ENCODE measurements at regions not wholly inside any gene's neighbourhood (a gene's known extent, or its start where the extent isn't known, plus 50 kb on each side); places are given as distances from the start of the nearest gene placed in this dataset.

DNA sequence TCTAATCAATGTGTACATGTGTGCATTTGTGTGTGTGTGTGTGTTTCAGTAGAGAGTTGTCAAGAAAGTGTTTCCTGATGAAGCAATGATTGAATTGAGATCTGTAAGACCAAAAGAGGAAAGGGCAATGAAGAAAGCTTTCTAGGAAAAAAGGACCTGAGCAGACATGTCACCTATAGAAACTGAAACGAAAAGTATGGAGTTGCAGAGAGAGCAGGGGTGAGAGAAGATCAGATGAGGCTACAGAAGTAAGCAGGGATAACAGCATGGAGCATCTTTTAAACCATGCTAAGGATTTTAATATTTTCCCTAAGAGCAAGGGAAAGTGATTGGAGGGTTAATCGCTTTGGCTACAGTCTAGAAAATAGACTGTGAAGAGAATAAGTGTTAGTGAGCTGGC lies 1459.4 kb upstream of the TENM4 start:
- intact Hi-C loops (cut with DNase I; ENCODE audit: low total_unique reads), result no loop called here
- TF ChIP-seq, protein P1, sequence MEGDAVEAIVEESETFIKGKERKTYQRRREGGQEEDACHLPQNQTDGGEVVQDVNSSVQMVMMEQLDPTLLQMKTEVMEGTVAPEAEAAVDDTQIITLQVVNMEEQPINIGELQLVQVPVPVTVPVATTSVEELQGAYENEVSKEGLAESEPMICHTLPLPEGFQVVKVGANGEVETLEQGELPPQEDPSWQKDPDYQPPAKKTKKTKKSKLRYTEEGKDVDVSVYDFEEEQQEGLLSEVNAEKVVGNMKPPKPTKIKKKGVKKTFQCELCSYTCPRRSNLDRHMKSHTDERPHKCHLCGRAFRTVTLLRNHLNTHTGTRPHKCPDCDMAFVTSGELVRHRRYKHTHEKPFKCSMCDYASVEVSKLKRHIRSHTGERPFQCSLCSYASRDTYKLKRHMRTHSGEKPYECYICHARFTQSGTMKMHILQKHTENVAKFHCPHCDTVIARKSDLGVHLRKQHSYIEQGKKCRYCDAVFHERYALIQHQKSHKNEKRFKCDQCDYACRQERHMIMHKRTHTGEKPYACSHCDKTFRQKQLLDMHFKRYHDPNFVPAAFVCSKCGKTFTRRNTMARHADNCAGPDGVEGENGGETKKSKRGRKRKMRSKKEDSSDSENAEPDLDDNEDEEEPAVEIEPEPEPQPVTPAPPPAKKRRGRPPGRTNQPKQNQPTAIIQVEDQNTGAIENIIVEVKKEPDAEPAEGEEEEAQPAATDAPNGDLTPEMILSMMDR (IDR thresholded peaks at IDR 0.05), result no peak
- DNase-seq, result no peak

DNA sequence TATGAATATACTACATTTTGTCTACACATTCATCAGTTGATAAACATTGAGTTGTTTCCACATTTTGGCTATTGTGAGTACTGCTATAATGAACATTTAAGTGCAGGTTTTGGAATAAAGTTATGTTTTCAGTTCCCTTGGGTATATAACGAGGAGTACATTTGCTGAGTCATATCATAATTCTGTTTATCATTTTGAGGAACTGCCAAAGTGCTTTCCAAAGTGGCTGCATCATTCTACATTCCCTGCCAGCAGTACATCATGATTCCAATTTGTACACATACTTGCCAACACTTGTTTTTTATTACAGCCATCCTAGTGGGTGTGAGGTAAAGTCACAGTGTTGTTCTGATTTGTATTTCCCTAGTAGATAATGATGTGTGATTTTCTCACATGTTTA lies 1458.6 kb upstream of the TENM4 start:
- H3K4me1 ChIP-seq, result no peaks in the 10 kb centered on the region
- no peak for DNase-seq
- H3K4me3 ChIP-seq, result no peak overlapping the region
- H3K36me3 ChIP-seq, result no peaks in the 10 kb centered on the region
- H3K9me3 ChIP-seq, result no peaks in the 10 kb centered on the region
- H3K27ac ChIP-seq, result no peak overlapping the region
- TF ChIP-seq, protein P1 (IDR thresholded peaks at IDR 0.05), result no peak
- H3K27me3 ChIP-seq, result no peaks in the 10 kb centered on the region
- intact Hi-C loops (cut with DNase I; ENCODE audit: low total_unique reads), result no loop called here

More for the DNA sequence above, 1459.4 kb upstream of the TENM4 start:
- no peaks in the 10 kb centered on the region for H3K4me1 ChIP-seq
- H3K36me3 ChIP-seq, result no peaks in the 10 kb centered on the region
- no peaks in the 10 kb centered on the region for H3K27me3 ChIP-seq
- no peak overlapping the region for H3K4me3 ChIP-seq
- no peaks in the 10 kb centered on the region for H3K9me3 ChIP-seq
- no peak overlapping the region for H3K27ac ChIP-seq

DNA sequence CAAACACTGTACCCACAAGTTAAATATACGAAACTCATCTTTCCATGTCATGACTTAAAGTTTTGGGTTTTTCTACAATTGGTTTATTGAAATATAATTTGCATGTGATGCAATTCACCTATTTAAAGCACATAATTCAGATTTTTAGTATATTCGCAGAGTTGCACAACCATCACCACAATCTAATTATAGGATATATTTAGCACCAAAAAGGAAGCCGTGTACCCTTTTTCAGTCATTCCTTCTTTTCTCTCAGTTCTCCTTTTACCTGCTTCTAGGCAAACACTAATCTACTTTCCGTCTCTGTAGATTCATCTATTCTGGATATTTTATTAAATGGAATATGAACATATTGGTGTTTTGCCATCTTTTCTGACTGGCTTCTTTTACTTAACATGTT lies 1458.1 kb upstream of the TENM4 start:
- TF ChIP-seq, protein P1 (IDR thresholded peaks at IDR 0.05), result no peak
- Histone ChIP-seq H3K27ac (no peak overlapping the region), H3K4me1 (no peaks in the 10 kb centered on the region), H3K27me3 (no peaks in the 10 kb centered on the region), H3K4me3 (no peak overlapping the region), H3K36me3 (no peaks in the 10 kb centered on the region), H3K9me3 (no peaks in the 10 kb centered on the region)
- intact Hi-C loops (cut with DNase I; ENCODE audit: low total_unique reads), result no loop called here
- no peak for DNase-seq

DNA sequence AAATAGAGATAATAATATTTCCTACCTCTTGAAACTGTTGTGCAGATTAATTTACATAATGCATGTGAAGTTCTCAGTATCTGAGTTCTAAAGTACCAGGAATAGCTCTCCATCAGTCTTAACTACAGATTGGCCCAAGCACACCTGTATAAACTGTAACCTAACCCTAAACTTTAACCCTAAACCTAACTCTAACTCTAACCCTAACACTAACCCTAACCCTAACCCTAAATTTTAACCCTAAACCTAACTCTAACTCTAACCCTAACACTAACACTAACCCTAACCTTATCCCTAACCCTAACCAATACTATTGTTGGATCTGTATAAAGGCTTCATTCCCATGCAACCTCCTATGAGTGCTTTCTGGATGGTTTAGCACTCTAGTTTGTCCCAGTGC lies 1445.9 kb upstream of the TENM4 start:
- Histone ChIP-seq H3K27me3 (no peaks in the 10 kb centered on the region), H3K36me3 (no peaks in the 10 kb centered on the region), H3K9me3 (no peaks in the 10 kb centered on the region), H3K4me1 (no peaks in the 10 kb centered on the region), H3K4me3 (no peak overlapping the region), H3K27ac (no peak overlapping the region)
- TF ChIP-seq, protein P1 (IDR thresholded peaks at IDR 0.05), result no peak
- intact Hi-C loops (cut with DNase I; ENCODE audit: low total_unique reads), result no loop called here
- DNase-seq, result no peak

DNA sequence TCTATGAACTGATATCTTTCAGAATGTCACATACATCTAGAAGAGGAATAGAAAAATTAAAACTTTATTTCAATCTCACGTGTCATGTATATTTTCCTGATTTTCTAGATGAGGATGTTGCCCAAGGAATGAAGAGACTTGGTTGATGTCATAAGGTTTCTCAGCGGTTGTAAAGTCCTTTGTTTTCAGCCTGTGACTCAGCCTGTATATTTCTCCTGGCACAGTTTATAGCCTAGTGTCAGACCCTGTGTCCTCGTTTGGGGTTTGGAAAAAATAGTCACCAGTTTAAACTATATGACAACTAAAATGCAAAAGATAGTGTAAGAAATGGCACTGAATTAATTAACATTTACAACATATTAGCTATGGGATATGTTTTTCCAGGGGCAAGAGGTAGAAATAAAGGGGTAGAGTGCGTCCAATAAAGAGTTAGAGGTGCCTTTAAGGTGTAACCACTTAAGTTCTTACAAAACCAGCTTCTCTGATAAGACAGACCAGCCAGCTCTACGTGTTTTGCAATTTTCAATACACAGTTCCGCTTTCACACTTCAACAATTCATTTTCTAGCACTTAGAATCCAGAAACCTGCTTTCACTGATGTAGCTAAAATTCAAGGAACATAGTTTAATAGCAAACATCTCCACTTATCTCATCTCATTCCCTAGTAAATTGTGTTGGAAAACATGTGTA lies 1432.6 kb upstream of the TENM4 start:
- Histone ChIP-seq H3K27ac (no peak overlapping the region), H3K4me3 (no peak overlapping the region), H3K36me3 (no peaks in the 10 kb centered on the region), H3K9me3 (no peaks in the 10 kb centered on the region), H3K4me1 (no peaks in the 10 kb centered on the region), H3K27me3 (no peaks in the 10 kb centered on the region)
- TF ChIP-seq, protein P1 (IDR thresholded peaks at IDR 0.05), result no peak
- no peak for DNase-seq
- intact Hi-C loops (cut with DNase I; ENCODE audit: low total_unique reads), result no loop called here

Data from tibial artery (tissue), 4 donors.